Esophagus squamous epithelium (tissue), 5 donors: ENCODE measurements at regions not wholly inside any gene's neighbourhood (a gene's known extent, or its start where the extent isn't known, plus 50 kb on each side); places are given as distances from the start of the nearest gene placed in this dataset.

Experiments used
- DNase-seq: peaks from one replicate; lab custom pipeline; 2025; lab: John Stamatoyannopoulos, UW
- H3K27ac ChIP-seq, 4 donors: fragments of 200-600 bp; sonication (generic); one replicate each; pipeline ENCODE4 v1.5.1; 2016 to 2019; ENCODE audit warnings: mild to moderate bottlenecking in 1 of 4
- H3K27me3 ChIP-seq, 4 donors: fragments of 200-600 bp; sonication (generic); 1 replicate in 3 of 4; 2 replicates in 1 of 4; pipeline versions ENCODE4 v1.5.1 to v1.6.0; 2017 to 2021; ENCODE audit warnings: antibody characterized with exemption in 1 of 4
- H3K36me3 ChIP-seq, 3 donors: fragments of 200-600 bp; sonication (generic); one replicate each; pipeline ENCODE4 v1.5.1; 2016 to 2019
- H3K4me1 ChIP-seq, 3 donors: fragments of 200-600 bp; sonication (generic); one replicate each; pipeline ENCODE4 v1.5.1; 2017 to 2019
- H3K4me3 ChIP-seq, 4 donors: fragments of 200-600 bp; sonication (generic); 1 replicate in 3 of 4; 2 replicates in 1 of 4; pipeline ENCODE4 v1.5.1; 2016 to 2019; ENCODE audit warnings: mild to moderate bottlenecking in 2 of 4, moderate library complexity in 1 of 4
- H3K9me3 ChIP-seq, 3 donors: fragments of 200-600 bp; sonication (generic); one replicate each; pipeline ENCODE4 v1.5.1; 2016 to 2019
- CTCF ChIP-seq, 6 experiments: fragments of 450-650 bp in 4 of 6; fragments of 200-600 bp in 2 of 6; sonication (generic) in 2 of 6; IDR thresholded peaks; one replicate each; pipeline ENCODE4 v1.5.1; 2016 to 2019; ENCODE audit warnings: antibody characterized with exemption in 6 of 6, mild to moderate bottlenecking in 4 of 6, moderate library complexity in 4 of 6
- POLR2A ChIP-seq, 4 donors: fragments of 450-650 bp; IDR thresholded peaks; one replicate each; pipeline ENCODE4 v1.6.1; 2017; ENCODE audit warnings: antibody characterized with exemption in 4 of 4, mild to moderate bottlenecking in 4 of 4, moderate library complexity in 3 of 4
- WGBS, 2 donors: methylation state at CpG; one replicate each; pipeline ENCODE4 v1.1.5; 2018; 5-methylcytosine and 5-hydroxymethylcytosine counted together
- intact Hi-C: fragments of 100-400 bp; cut with DNase I; formaldehyde crosslinking; loops from one replicate; pipeline ENCODE4 v1.15.0; 2022
- donor health status: DM: yes; HTN: yes; CAD: no.

- no peak for DNase-seq
- no peaks in the 10 kb centered on the region for H3K27me3 ChIP-seq
- 56% methylated on average over 1 of the region's 10 CpGs; no CpG with 5 or more reads in 1 of the 2 donors for WGBS, 2 donors
- intact Hi-C loops: no loop called here
- no peak for TF ChIP-seq CTCF (IDR thresholded peaks at IDR 0.05)
- TF ChIP-seq POLR2A (IDR thresholded peaks at IDR 0.05): no peak
- no peaks in the 10 kb centered on the region for H3K36me3 ChIP-seq
- no peaks in the 10 kb centered on the region for H3K9me3 ChIP-seq
- no peak overlapping the region for H3K4me3 ChIP-seq
- H3K27ac ChIP-seq: no peak overlapping the region
- no peaks in the 10 kb centered on the region for H3K4me1 ChIP-seq
Measured at GRCh38 chrX:121231566-121232358, 184.4 kb downstream of the GLUD2 start.

GRCh38 chrX:121236040-121236439, 188.6 kb downstream of the GLUD2 start:
- Histone ChIP-seq H3K27me3 (no peaks in the 10 kb centered on the region), H3K36me3 (no peaks in the 10 kb centered on the region), H3K27ac (no peak overlapping the region), H3K4me1 (no peaks in the 10 kb centered on the region), H3K4me3 (no peak overlapping the region), H3K9me3 (no peaks in the 10 kb centered on the region)
- intact Hi-C loops: no loop called here
- 73 to 93% methylated on average over 1 of the region's 1 CpG for WGBS, 2 donors
- no peak for TF ChIP-seq POLR2A (IDR thresholded peaks at IDR 0.05)
- no peak for TF ChIP-seq CTCF (IDR thresholded peaks at IDR 0.05)
- DNase-seq: no peak

GRCh38 chrX:121238093-121238492, 190.7 kb downstream of the GLUD2 start:
- 73 to 100% methylated on average over 1 of the region's 1 CpG for WGBS, 2 donors
- no peaks in the 10 kb centered on the region for H3K27me3 ChIP-seq
- no peaks in the 10 kb centered on the region for H3K9me3 ChIP-seq
- no peaks in the 10 kb centered on the region for H3K4me1 ChIP-seq
- no peaks in the 10 kb centered on the region for H3K36me3 ChIP-seq
- no peak overlapping the region for H3K27ac ChIP-seq
- no peak overlapping the region for H3K4me3 ChIP-seq
- intact Hi-C loops: no loop called here
- DNase-seq: no peak
- TF ChIP-seq POLR2A (IDR thresholded peaks at IDR 0.05) (no peak), CTCF (IDR thresholded peaks at IDR 0.05) (no peak)

GRCh38 chrX:121244511-121244910, 197.1 kb downstream of the GLUD2 start:
- intact Hi-C loops: no loop called here

More at GRCh38 chrX:121244511-121244910, 197.1 kb downstream of the GLUD2 start:
- TF ChIP-seq CTCF (IDR thresholded peaks at IDR 0.05) (no peak), POLR2A (IDR thresholded peaks at IDR 0.05) (no peak)
- DNase-seq: no peak
- no peak overlapping the region for H3K4me3 ChIP-seq
- no peaks in the 10 kb centered on the region for H3K4me1 ChIP-seq
- no peaks in the 10 kb centered on the region for H3K36me3 ChIP-seq
- no peaks in the 10 kb centered on the region for H3K9me3 ChIP-seq
- no peak overlapping the region for H3K27ac ChIP-seq
- whole genome bisulfite sequencing, 2 donors: 68 to 90% methylated on average over 1 of the region's 1 CpG
- H3K27me3 ChIP-seq: no peaks in the 10 kb centered on the region
